Mesothelial cell of epicardium (in vitro differentiated cells): ENCODE measurements at regions not wholly inside any gene's neighbourhood (a gene's known extent, or its start where the extent isn't known, plus 50 kb on each side); places are given as distances from the start of the nearest gene placed in this dataset.

Experiments used
- DNase-seq, 2 experiments: peaks; one replicate each; pipeline ENCODE4 v3.0.0; 2021; ENCODE audit warnings: low spot score in 2 of 2; ENCODE audit not compliant: unreplicated experiment in 2 of 2
- H3K27ac Mint-ChIP-seq: 2 replicates; pipeline ENCODE4 v1.8.0; 2021; ENCODE audit warnings: mixed read lengths
- H3K27me3 Mint-ChIP-seq: 2 replicates; pipeline ENCODE4 v1.8.0; 2021; ENCODE audit warnings: low read depth, mixed read lengths
- H3K36me3 Mint-ChIP-seq: 2 replicates; pipeline ENCODE4 v1.8.0; 2021; ENCODE audit warnings: mixed read lengths
- H3K4me1 Mint-ChIP-seq: 2 replicates; pipeline ENCODE4 v1.8.0; 2021; ENCODE audit warnings: mixed read lengths
- H3K4me3 Mint-ChIP-seq: 2 replicates; pipeline ENCODE4 v1.8.0; 2021; ENCODE audit warnings: mild to moderate bottlenecking, moderate library complexity, mixed read lengths
- H3K9me3 Mint-ChIP-seq: 2 replicates; pipeline ENCODE4 v1.8.0; 2021; ENCODE audit warnings: mixed read lengths
- TF ChIP-seq, protein P1 (sequence below): fragments of 200-600 bp; sonication (generic); IDR thresholded peaks from one replicate; pipeline ENCODE4 v1.5.0; 2021; ENCODE audit warnings: antibody characterized with exemption; ENCODE audit not compliant: unreplicated experiment

DNA sequence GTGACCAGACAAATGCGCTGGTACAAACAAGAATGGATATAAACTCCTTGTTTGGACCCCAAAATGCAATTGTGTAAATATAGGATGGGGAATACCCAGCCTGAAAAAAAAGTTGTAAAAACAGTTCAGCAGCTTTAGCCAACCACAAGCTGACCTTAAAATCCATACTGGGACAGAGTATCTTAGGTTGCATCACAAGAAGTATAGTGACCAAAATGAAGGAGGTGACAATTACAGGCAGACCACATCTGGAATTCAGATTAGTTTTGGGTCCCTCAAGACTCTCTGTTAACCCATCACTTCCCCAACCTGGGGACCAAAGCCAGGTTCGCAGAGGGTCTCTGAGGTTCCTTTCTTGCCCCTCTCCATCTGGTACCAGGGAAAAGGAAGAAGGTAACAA is 115.9 kb upstream of the PRR20G start:
- TF ChIP-seq, protein P1, sequence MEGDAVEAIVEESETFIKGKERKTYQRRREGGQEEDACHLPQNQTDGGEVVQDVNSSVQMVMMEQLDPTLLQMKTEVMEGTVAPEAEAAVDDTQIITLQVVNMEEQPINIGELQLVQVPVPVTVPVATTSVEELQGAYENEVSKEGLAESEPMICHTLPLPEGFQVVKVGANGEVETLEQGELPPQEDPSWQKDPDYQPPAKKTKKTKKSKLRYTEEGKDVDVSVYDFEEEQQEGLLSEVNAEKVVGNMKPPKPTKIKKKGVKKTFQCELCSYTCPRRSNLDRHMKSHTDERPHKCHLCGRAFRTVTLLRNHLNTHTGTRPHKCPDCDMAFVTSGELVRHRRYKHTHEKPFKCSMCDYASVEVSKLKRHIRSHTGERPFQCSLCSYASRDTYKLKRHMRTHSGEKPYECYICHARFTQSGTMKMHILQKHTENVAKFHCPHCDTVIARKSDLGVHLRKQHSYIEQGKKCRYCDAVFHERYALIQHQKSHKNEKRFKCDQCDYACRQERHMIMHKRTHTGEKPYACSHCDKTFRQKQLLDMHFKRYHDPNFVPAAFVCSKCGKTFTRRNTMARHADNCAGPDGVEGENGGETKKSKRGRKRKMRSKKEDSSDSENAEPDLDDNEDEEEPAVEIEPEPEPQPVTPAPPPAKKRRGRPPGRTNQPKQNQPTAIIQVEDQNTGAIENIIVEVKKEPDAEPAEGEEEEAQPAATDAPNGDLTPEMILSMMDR = no peak
- H3K9me3 Mint-ChIP-seq = peaks cover 7% of the 10 kb centered on the region
- H3K4me3 Mint-ChIP-seq = no peak overlapping the region
- peaks cover 19% of the 10 kb centered on the region for H3K27me3 Mint-ChIP-seq
- H3K27ac Mint-ChIP-seq = no peak overlapping the region
- no peak for DNase-seq
- peaks cover 4% of the 10 kb centered on the region for H3K4me1 Mint-ChIP-seq
- no peaks in the 10 kb centered on the region for H3K36me3 Mint-ChIP-seq

DNA sequence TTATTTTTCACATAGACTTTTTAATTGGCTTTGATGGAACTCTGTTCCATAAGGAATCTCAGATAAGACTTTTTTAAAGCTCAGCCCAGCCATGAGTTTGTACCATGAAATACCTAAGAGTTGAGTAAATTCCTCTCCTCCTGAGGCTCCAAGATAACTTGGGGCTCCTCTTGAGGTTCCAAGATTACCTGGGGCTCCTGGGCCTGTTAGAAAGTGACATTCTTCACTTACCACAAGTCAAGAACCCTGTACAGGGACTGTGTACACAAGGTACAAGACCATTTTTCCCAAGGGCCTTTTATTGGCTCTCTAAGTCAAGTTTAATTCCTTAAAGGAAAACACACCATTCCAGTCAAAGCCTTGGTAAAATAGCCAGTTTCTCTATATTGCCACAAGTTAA is 111.3 kb upstream of the PRR20G start:
- Mint-ChIP-seq H3K9me3 (peaks cover 10% of the 10 kb centered on the region), H3K36me3 (no peaks in the 10 kb centered on the region), H3K27me3 (peaks cover 23% of the 10 kb centered on the region), H3K4me3 (no peak overlapping the region), H3K4me1 (peaks cover 12% of the 10 kb centered on the region), H3K27ac (no peak overlapping the region)
- DNase-seq = no peak
- TF ChIP-seq, protein P1 = no peak

DNA sequence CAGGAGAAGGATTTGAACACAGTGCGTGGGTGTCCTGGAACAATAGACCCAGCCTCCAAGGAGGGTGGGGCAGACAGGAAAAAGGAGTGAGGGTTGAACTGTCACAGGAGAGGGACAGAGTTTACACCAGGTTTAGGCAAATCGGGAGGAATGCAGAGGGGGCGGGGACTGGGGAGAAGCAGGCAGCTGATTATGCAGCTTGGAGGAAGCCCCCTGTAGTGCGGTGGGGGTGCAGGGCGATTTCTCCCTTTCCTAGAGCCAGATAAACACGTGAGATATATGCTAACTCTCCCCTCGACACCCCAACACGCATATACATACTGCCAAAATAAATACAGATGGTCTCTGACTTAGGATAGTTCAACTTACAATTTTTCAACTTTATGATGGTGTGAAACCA is 108.6 kb upstream of the PRR20G start:
- TF ChIP-seq, protein P1 = no peak
- H3K27me3 Mint-ChIP-seq = peaks cover 37% of the 10 kb centered on the region
- no peaks in the 10 kb centered on the region for H3K36me3 Mint-ChIP-seq
- peaks cover 10% of the 10 kb centered on the region for H3K4me1 Mint-ChIP-seq
- DNase-seq = no peak
- H3K27ac Mint-ChIP-seq = no peak overlapping the region
- H3K9me3 Mint-ChIP-seq = peaks cover 10% of the 10 kb centered on the region
- H3K4me3 Mint-ChIP-seq = no peak overlapping the region

DNA sequence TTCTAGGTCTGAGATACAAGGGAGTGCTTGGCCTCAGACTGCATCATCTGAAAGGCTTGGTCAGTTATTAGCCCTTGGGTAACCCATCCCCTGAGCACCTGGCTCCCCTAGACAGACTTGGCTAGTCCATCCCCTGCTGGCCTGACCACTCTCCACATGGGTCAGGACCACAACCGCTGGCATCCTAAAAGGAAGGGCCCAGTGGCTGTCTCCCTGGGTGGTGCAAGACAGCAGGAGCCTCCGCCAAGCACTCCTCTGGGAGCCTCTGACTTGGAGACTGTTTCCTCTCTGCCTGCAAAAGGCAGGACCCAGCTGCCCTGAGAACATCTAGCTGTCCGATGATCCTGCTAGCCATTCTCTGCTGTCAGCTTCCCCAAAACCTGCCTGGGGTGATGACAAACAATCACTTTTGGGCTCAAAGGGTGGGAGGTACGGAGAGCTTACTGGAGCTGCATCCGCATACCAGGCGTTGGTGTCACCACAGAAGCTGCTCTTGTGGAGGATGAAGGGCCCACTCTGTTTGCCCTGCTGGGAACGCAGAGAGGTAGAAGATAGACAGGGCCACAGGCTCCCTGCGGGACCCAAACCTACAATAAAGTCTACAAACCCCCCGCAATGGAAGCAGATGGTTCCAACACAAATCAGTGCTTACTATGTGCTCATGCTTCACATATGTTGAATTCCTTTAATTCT is 108.0 kb upstream of the PRR20G start:
- peaks cover 8% of the 10 kb centered on the region for H3K4me1 Mint-ChIP-seq
- peaks cover 39% of the 10 kb centered on the region for H3K27me3 Mint-ChIP-seq
- no peak for DNase-seq
- no peak overlapping the region for H3K4me3 Mint-ChIP-seq
- no peaks in the 10 kb centered on the region for H3K36me3 Mint-ChIP-seq
- peaks cover 10% of the 10 kb centered on the region for H3K9me3 Mint-ChIP-seq
- no peak overlapping the region for H3K27ac Mint-ChIP-seq
- TF ChIP-seq, protein P1 = no peak

DNA sequence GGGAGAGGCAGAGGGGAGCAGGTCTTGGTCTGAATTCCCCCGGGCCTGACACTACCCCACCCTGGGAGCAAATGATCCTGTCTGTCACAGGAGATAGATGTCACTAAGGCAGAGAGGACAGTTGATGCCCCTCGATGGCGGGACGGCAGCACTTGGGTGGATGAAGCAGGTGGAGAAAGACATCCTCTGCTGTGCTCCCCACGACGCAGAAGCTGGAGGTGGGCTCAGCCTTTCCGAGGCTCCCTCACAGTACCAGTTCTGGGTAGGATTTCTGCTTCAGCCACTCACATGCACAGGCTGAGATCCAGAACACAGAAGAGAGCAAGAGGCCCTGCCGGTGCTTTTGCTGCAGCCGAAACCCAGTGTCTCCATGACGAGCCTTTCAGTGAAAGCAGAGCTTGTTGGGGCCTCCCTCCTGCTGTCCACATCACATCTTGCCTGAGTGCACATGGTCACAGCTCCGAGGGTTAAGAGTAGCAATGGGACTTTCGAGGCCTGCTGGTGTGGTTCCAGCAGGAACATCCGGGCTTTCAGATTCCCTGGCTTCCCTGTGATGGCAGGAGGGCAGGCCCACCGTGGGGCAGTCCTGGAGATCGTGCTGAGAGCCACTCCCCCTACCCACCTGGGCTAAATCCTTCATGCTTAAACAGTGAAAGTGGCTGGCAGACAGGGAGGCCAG is 107.3 kb upstream of the PRR20G start:
- DNase-seq = no peak
- Mint-ChIP-seq H3K4me3 (no peak overlapping the region), H3K4me1 (peaks cover 8% of the 10 kb centered on the region), H3K27me3 (peaks cover 42% of the 10 kb centered on the region), H3K9me3 (peaks cover 5% of the 10 kb centered on the region), H3K36me3 (no peaks in the 10 kb centered on the region), H3K27ac (no peak overlapping the region)
- TF ChIP-seq, protein P1 = no peak
